HL-60 (cell line): ENCODE measurements at regions not wholly inside any gene's neighbourhood (a gene's known extent, or its start where the extent isn't known, plus 50 kb on each side); places are given as distances from the start of the nearest gene placed in this dataset.

ENCODE experiments used
- CTCF ChIP-seq: IDR thresholded peaks from one replicate; pipeline ENCODE4 v1.5.1; 2011; ENCODE audit warnings: low read length, control low read depth, inconsistent platforms; ENCODE audit not compliant: insufficient read depth
- GABPA ChIP-seq: IDR thresholded peaks from 2 replicates; pipeline ENCODE4 v1.6.1; 2012; ENCODE audit warnings: low read depth
- POLR2AphosphoS5 ChIP-seq: IDR thresholded peaks from 2 replicates; pipeline ENCODE4 v1.6.1; 2012; ENCODE audit warnings: low read depth

GRCh38 chr14:86279405-86279804, 749.5 kb downstream of the FLRT2 start:
- no peak for TF ChIP-seq CTCF
- TF ChIP-seq POLR2AphosphoS5: no peak
- TF ChIP-seq GABPA: no peak
